RPMI8226 (cell line): ENCODE measurements at regions not wholly inside any gene's neighbourhood (a gene's known extent, or its start where the extent isn't known, plus 50 kb on each side); places are given as distances from the start of the nearest gene placed in this dataset.
"Not testable (repeated sequence)": the region's sequence is repeated elsewhere in the genome, so short reads cannot be mapped to it uniquely, and the experiment has no call there.

ENCODE experiments used
- DNase-seq: peaks from one replicate; pipeline ENCODE4 v3.0.0-alpha.2; 2015

GRCh38 chr3:176867681-176868663 is 329.3 kb downstream of the TBL1XR1 start:
- peak; percentile 51 for DNase-seq

DNA sequence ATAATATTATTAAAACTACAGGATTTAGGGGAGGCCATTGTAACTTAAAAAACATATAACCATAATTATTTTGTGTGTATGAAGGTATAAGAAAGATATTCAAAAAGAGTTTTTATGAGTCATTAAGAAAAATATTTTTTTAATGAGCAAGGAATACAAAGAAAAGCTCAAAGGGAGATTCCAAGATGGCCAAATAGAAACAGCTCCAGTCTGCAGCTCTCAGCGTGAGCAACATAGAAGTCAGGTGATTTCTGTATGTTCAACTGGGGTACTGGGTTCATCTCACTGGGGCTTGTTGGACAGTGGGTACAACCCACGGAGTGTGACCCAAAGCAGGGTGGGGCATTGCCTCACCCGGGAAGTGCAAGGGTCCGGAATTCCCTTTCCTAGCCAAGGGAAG is 336.1 kb downstream of the TBL1XR1 start:
- DNase-seq = no peak

DNA sequence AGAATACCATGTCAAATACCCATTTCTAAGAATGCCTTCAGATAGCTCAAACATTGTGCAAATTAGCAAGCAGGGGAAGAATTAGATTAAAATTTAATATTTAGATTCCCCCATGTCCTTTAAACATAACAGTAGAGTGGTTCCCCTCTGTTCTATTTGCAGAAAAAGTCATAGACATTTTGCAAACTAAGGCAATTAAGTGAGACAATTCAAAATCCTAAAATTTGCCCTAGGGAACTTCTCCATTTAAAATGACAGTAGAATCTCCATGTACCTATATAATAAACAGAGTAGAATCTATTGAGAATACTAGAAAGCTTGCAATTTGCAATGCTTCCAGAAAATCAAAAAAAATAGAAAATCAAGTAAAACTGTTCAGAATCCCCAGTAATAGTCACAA is 340.6 kb downstream of the TBL1XR1 start:
- DNase-seq = no peak

DNA sequence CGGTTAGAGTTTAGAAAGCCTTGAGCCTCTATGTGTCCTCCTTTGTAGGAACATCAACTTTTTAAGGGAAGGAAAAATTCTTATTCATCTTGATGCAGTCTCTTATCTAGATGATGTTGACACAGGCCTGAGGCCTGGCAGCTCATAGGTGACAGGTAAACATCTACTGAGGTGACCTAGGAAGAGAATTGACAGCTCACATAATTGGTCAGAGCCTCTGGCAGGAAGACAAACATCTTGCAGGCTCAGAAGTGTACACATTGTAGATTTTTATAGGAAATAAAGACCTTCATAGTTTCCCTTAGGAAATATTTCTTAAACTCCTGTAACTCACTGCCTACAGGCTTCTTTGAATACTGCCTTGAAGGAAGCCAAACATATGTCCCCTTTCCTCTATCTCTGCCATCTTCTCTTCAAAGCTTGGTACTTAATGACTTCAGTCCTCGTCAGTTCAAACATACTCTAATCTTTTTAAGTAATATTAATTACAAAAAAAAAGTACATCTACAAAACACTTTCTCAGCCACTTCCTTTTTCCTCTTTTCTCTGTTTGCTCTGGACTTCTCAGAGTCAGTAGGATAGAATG is 341.3 kb downstream of the TBL1XR1 start:
- DNase-seq = no peak

- no peak for DNase-seq
These were observed 342.1 kb downstream of the TBL1XR1 start for GRCh38 chr3:176855213-176855612.

- no peak for DNase-seq
These were observed 346.8 kb downstream of the TBL1XR1 start for GRCh38 chr3:176850498-176850897.

- DNase-seq = no peak
These were observed 348.7 kb downstream of the TBL1XR1 start for GRCh38 chr3:176848431-176849214.

- no peak for DNase-seq
These were observed 354.4 kb downstream of the TBL1XR1 start for GRCh38 chr3:176842914-176843313.

- DNase-seq = peak; percentile 6
These were observed 356.5 kb downstream of the TBL1XR1 start for GRCh38 chr3:176840641-176841286.

DNA sequence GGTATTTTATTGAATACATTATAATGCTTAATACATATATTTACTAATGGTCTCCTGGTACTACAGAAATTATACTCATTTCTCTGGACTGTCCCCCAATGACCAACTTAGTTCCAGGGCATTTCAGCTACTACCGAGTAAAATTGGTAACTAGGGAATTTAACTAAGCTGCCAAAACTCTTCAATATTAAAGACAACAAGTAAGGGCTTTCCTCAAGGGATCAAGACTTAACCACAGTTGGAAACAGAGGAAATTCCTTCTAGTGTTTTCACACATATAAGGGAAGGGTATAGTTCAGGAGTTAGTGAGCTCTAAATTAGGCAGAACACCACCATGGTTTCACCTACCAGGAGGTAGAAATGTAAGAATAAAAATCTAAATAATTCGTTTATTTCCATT is 357.4 kb downstream of the TBL1XR1 start:
- no peak for DNase-seq

DNA sequence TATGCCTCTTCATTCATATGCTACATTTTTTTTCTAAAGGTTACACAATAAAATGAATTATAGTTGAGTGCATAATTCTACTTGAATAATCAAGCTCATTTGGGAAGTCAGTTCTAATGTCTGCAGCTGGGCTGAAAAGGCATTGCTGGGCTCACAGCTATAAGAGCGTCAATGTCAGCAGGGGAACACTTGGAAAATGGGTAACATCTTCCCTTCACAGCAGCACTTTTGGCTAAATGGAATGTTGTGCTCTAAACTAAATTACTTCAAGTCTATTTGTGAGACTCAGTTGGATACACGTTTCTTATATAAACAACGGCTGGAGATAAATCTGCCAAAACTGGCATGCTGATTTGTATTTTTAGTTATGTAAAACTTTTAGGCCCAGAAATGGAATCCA is 357.8 kb downstream of the TBL1XR1 start:
- DNase-seq = no peak

- DNase-seq = not testable (repeated sequence)
These were observed 370.0 kb downstream of the TBL1XR1 start for GRCh38 chr3:176827244-176827643.

- no peak for DNase-seq
These were observed 372.5 kb downstream of the TBL1XR1 start for GRCh38 chr3:176824811-176825210.

DNA sequence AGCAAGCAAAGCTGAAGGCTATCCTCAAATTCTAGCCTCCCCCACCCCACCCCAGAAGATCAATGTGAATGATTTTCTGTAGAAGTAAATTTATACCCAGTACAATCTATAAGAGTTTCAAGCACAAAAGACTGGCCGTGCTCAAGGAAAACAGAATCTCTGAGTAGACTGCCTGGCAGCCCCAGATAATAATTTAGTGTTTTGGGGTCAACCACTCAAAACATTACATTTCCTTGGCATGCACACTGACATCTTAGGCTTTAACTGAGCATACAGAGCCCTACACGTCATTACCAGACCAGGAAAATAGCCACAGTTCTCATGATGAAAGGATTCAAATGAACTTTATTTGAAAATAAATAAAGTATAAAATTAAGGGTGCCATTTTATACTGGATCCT is 376.5 kb downstream of the TBL1XR1 start:
- no peak for DNase-seq

DNA sequence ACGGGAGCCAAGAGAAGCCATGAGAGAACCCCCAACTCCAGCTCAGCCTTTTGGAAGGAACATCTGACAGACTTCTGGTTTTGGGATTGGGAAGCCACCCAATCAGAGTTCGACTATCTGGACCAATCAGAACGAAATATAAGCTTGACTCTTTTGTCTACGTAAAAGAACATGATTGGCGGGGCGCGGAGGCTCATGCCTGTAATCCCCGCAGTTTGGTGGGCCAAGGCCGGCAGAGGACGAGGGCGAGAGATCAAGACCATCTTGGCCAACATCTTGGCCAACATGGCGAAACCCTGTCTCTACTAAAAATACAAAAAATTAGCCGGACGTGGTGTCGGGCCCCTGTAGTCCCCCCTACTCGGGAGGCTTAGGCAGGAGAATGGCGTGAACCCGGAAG is 380.3 kb downstream of the TBL1XR1 start:
- no peak for DNase-seq

DNA sequence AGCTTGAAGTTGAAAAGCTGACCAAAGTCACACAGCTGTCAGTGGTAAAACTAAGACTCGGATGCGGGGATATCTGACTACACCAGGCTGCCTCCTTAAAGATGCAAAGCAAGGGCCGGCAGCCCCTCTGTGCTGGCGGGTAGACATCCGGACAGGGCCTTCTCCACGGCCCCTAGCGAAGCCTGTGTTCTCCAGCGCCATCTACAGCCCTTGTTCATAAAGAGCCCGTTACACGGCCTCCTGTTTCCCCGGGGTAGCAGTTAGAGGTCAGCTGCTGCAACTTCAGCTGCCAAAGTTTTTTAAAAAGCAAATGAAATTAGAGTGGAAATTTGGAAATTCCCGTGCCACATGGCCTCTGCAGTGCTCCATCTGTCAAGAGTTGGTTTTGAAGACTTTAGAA is 383.0 kb downstream of the TBL1XR1 start:
- DNase-seq = peak; percentile 59

DNA sequence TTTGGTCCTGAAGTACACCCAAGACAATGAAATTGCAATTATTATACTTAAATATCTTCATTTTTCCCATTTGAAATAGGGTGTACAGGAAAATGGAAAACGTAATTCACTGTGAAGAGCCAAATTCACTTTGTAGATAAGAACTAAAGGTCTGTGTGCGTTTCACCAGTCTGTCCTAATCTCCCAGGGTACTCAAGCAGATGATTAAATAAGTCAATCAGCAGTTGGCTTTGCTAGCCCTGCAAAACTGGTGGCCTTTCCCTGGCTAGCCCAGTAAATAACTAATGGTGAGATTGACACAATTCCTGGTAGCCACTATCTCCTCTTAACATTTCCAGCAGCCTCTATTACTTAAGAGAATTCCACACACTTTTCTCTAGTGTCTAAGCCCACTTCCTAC is 389.3 kb downstream of the TBL1XR1 start:
- DNase-seq = no peak

DNA sequence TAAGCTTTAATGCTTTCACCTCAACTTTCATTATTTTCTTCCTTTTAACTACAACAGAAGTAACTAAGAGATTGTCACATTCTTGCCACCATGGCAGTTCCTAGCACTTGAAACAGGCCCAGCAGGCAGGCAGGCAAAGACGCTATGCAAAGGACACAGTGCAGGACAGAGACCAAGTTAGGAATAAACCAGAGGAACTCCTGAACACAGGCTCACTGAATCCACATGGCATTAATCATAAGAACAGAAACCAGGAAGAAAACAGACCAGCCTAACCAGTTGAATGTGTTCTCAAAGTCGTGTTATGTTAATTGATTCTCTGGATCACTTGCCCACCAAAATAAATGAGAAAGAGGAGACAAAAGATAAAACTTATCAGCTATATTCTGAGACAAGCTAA is 397.6 kb downstream of the TBL1XR1 start:
- DNase-seq = no peak

DNA sequence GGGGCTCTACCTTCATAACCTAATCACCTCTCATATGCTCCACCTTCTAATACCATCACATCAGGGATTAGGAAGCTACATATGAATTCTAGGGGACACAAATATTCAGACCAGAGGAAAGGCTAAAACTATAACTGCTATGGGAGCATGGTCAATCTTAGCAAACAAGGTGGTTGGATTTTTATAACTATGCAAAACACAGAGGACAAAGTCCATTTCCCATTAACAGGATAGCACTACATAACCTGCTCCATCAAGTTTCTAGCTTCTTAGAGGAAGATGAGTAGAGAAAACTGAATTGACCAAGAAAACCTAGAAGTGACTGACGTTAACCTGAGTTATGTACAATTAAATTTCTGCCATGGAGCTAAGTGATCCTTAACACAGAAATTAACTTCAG is 398.6 kb downstream of the TBL1XR1 start:
- no peak for DNase-seq

DNA sequence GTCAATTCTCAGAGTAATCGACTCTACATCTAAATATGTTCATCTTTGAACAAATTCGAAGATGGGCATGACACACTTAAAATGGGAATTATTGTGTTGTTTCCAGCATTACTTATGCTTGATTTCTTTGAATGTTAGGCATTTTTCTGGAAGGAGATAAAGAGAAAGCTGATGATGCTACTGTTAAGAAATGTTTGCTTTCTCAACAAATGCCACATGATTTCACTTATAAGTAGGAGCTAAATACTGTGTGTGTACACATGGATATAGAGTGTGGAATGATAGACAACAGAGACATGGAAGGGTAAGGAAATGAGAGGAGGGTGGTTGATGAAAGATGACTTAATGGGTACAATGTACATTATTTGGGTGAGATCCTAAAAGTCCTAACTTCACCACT is 400.9 kb downstream of the TBL1XR1 start:
- DNase-seq = no peak

DNA sequence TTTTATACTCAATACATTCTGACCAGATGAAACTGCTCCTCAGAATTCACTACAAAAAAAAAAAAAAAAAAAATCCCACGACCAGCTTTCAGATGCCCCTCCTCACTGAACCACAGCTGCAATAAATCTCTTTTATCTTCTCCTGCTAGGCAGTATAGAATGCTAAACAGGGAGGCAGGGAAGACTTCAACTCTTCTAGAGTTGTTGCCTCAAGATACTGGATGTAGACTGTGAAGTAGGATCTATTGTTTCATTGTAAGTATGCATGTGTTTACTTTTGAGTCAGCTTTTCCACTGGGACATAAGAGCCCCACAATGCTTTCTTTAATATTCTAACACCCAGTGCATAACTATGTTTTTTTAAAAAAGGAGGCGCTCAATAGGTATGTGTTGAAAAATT is 401.4 kb downstream of the TBL1XR1 start:
- no peak for DNase-seq

GRCh38 chr3:176794406-176794805 is 402.9 kb downstream of the TBL1XR1 start:
- no peak for DNase-seq

- DNase-seq = no peak
These were observed 407.3 kb downstream of the TBL1XR1 start for GRCh38 chr3:176789947-176790346.
